Right lobe of liver (tissue), 6 donors: ENCODE measurements at regions not wholly inside any gene's neighbourhood (a gene's known extent, or its start where the extent isn't known, plus 50 kb on each side); places are given as distances from the start of the nearest gene placed in this dataset.

ENCODE experiments used
- ATAC-seq, 4 donors: fragments of 200-7000 bp; cut with Tn5 transposase; one replicate each; pipeline ENCODE4 v1.9.1; 2020; ENCODE audit warnings: mild to moderate bottlenecking in 4 of 4, moderate library complexity in 4 of 4
- DNase-seq, 3 donors: peaks; one replicate each; pipeline ENCODE4 v3.0.0-alpha.2; 2020
- H3K27ac ChIP-seq, 3 donors: fragments of 200-600 bp; one replicate each; pipeline ENCODE4 v1.8.0; 2022
- H3K27me3 ChIP-seq, 2 donors: fragments of 200-600 bp; one replicate each; pipeline ENCODE4 v1.8.0; 2022
- H3K36me3 ChIP-seq, 4 donors: fragments of 200-600 bp; sonication (generic) in 1 of 4; one replicate each; pipeline versions ENCODE4 v1.5.1 to v1.8.0; 2017 to 2022; ENCODE audit warnings: control low read depth in 1 of 4
- H3K4me1 ChIP-seq, 4 donors: fragments of 200-600 bp; sonication (generic) in 1 of 4; one replicate each; pipeline versions ENCODE4 v1.5.1 to v1.8.0; 2017 to 2022; ENCODE audit warnings: control low read depth in 1 of 4
- H3K4me3 ChIP-seq, 3 donors: fragments of 200-600 bp; one replicate each; pipeline ENCODE4 v1.8.0; 2022
- H3K9me3 ChIP-seq, 4 donors: fragments of 200-600 bp; sonication (generic) in 1 of 4; one replicate each; pipeline versions ENCODE4 v1.5.1 to v1.8.0; 2017 to 2022; ENCODE audit warnings: control low read depth in 1 of 4
- POLR2A ChIP-seq: fragments of 450-650 bp; IDR thresholded peaks from one replicate; pipeline ENCODE4 v1.6.1; 2017; ENCODE audit warnings: antibody characterized with exemption, mild to moderate bottlenecking
- WGBS: methylation state at CpG from one replicate; pipeline ENCODE4 v1.1.6; 2018; ENCODE audit warnings: low coverage, low lambda C conversion rate; ENCODE audit not compliant: insufficient coverage; ENCODE audit errors: missing lambda C conversion rate; 5-methylcytosine and 5-hydroxymethylcytosine counted together
- intact Hi-C, 2 donors: fragments of 100-400 bp; cut with DNase I; formaldehyde crosslinking; loops; one replicate each; pipeline versions ENCODE4 v1.11.2 to v1.14.1; 2022
- TF ChIP-seq, protein P1 (sequence below), 4 donors: fragments of 200-600 bp in 3 of 4; fragments of 450-650 bp in 1 of 4; IDR thresholded peaks; one replicate each; pipeline versions ENCODE4 v1.5.1 to v1.8.0; 2016 to 2022; ENCODE audit warnings: antibody characterized with exemption in 4 of 4, mild to moderate bottlenecking in 2 of 4
- donor health status: DM: no; HTN: yes; CAD: no.
- donor health status: DM: no; HTN: no; CAD: no.
- donor health status: DM: no; HTN: no; CAD: no.
- donor health status: DM: no; HTN: yes; CAD: no.
- donor health status: DM: no; HTN: yes; CAD: no.

DNA sequence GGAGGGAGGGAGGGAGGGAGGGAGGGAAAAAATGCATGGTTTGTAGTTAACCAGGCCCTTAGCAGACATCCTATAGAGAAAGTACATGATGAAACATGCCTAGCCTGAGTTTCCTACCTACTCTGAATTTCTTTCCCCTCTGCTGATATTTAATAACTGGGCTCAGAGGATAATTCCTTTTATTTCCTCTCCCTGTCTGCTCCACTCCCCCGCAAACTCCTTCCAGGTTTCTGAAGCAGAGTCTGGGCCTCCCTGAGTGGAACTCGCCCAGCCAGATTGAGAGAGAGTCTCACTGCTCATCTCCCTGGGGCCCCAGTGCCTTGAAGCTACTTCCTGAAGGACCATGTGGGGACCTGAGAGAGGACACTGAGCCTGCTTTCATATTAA lies 111.9 kb upstream of the SLC44A3 start:
- no peaks in the 10 kb centered on the region for H3K27me3 ChIP-seq

DNA sequence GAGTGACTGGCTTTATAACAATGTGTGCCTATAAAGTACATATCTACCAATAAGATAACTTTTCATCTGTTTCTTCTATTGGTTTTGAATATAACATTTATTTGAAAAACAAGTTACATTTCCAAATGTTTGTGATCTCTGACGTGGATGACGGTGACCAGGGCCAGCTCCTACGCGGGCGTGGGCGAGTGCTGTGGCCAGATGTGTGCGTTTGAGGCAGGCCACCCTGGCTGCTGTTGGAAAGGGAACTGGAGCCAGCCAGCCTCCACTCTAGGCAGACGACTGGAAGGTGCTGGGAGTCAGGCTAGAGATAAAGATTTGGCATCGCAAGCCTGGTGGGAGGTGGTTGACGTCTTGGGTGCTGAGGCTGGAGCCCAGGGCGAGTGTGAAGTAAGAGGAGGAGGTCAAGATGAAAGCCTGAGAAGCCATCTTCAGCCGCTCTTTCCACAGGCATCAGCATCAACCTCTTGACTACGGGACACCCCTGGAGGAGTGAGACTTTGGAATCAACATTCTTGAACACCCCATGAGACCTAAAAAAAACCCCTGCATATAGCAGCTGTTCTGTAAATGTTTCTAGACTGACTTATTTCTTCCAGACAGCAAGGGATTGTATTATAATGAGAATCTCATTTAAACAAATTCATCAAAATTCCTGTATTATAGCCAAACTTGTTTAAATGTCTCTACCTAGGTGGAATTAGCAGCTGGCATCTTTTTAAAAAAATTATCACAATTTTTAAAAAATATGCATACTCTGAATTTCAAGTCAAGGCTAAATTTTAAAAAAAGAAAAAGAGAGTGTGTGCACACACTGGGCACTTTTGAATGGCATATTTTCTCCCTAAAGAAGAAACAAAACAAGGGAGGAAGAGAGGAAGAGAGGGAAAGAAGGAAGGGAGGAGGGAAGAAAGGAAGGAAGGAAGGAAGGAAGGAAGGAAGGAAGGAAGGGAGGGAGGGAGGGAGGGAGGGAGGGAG lies 112.5 kb upstream of the SLC44A3 start:
- Histone ChIP-seq H3K27ac (no peak overlapping the region), H3K36me3 (no peaks in the 10 kb centered on the region), H3K4me3 (no peak overlapping the region), H3K9me3 (no peaks in the 10 kb centered on the region), H3K27me3 (no peaks in the 10 kb centered on the region), H3K4me1 (no peaks in the 10 kb centered on the region)
- DNase-seq (no peak), ATAC-seq (no peak)
- 54% methylated on average over 12 of the region's 13 CpGs for WGBS
- intact Hi-C loops = no loop called here
- TF ChIP-seq, protein P1, sequence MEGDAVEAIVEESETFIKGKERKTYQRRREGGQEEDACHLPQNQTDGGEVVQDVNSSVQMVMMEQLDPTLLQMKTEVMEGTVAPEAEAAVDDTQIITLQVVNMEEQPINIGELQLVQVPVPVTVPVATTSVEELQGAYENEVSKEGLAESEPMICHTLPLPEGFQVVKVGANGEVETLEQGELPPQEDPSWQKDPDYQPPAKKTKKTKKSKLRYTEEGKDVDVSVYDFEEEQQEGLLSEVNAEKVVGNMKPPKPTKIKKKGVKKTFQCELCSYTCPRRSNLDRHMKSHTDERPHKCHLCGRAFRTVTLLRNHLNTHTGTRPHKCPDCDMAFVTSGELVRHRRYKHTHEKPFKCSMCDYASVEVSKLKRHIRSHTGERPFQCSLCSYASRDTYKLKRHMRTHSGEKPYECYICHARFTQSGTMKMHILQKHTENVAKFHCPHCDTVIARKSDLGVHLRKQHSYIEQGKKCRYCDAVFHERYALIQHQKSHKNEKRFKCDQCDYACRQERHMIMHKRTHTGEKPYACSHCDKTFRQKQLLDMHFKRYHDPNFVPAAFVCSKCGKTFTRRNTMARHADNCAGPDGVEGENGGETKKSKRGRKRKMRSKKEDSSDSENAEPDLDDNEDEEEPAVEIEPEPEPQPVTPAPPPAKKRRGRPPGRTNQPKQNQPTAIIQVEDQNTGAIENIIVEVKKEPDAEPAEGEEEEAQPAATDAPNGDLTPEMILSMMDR (IDR thresholded peaks at IDR 0.05) = no peak
- no peak for TF ChIP-seq POLR2A

More for the DNA sequence above, 111.9 kb upstream of the SLC44A3 start:
- DNase-seq (no peak), ATAC-seq (no peak)
- intact Hi-C loops = no loop called here
- no peaks in the 10 kb centered on the region for H3K4me1 ChIP-seq
- no peaks in the 10 kb centered on the region for H3K36me3 ChIP-seq
- no peak overlapping the region for H3K4me3 ChIP-seq
- H3K27ac ChIP-seq = no peak overlapping the region
- H3K9me3 ChIP-seq = no peaks in the 10 kb centered on the region
- TF ChIP-seq, protein P1 (IDR thresholded peaks at IDR 0.05) = no peak
- no peak for TF ChIP-seq POLR2A
- WGBS = 90% methylated on average over 2 of the region's 2 CpGs

DNA sequence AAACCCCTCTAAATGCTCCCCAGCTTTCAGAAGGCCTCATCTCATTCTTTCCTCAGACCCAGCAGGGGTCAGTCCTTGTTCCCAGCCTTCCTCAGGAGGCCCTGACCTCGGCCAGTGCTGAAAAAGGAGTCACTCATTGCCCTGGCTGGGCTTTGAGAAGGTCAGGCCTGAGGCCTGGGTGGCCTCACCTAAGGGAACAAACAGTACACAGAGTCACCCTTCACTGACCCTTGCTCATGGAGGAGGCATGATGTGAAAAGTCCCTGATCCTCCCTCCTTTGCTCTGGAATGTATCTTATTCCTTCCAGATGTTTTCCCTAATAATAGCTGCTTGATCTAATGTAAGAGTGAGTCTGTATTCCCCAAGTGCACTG lies 117.7 kb upstream of the SLC44A3 start:
- DNase-seq = no peak

DNA sequence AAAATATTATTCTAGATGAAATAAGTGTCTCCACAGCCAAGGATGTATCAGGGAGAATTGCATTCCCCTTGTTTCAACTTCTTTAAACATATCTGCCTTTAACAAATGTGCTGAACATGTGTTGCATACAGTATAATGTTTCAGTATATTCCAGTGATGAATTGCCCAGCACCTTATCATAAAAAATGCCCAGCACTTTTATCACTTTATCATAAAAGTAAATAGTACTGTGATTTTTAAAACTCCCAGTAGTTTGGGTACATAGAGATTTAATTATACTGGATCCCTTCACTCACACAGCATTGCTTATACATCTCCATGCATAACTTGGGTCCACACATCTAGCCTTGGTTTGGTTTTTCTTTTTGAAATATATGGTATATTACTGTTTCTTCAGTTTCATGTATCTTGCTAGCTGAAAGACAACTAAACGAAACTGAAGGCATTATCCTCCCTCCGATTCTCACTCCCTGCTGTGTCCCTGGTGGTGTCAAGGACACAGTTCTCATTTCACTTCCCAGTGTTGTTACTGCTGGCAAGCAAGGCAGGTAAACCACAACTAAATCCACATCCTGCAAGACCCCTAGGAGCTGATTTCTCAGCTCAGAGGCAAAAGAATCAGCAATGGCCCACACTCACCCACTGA lies 118.2 kb upstream of the SLC44A3 start:
- H3K36me3 ChIP-seq = no peaks in the 10 kb centered on the region
- ATAC-seq (no peak), DNase-seq (no peak)
- intact Hi-C loops = no loop called here
- TF ChIP-seq, protein P1 (IDR thresholded peaks at IDR 0.05) = no peak
- TF ChIP-seq POLR2A = no peak
- H3K4me1 ChIP-seq = no peaks in the 10 kb centered on the region
- no peak overlapping the region for H3K27ac ChIP-seq
- H3K9me3 ChIP-seq = no peaks in the 10 kb centered on the region
- 76% methylated on average over 2 of the region's 2 CpGs for WGBS
- no peaks in the 10 kb centered on the region for H3K27me3 ChIP-seq
- H3K4me3 ChIP-seq = no peak overlapping the region

More for the DNA sequence above, 117.7 kb upstream of the SLC44A3 start:
- TF ChIP-seq, protein P1 (IDR thresholded peaks at IDR 0.05) = no peak
- no peak for TF ChIP-seq POLR2A
- WGBS = 50% methylated on average over 1 of the region's 1 CpG
- Histone ChIP-seq H3K4me3 (no peak overlapping the region), H3K9me3 (no peaks in the 10 kb centered on the region), H3K36me3 (no peaks in the 10 kb centered on the region), H3K4me1 (no peaks in the 10 kb centered on the region), H3K27ac (no peak overlapping the region), H3K27me3 (no peaks in the 10 kb centered on the region)
- intact Hi-C loops = no loop called here
- ATAC-seq = no peak
